Inflammatory macrophage treated with lipopolysaccharide for 1 hour (primary cell): ENCODE measurements at regions not wholly inside any gene's neighbourhood (a gene's known extent, or its start where the extent isn't known, plus 50 kb on each side); places are given as distances from the start of the nearest gene placed in this dataset.

ENCODE experiments used
- DNase-seq, 2 donors: peaks; one replicate each; pipeline ENCODE4 v3.0.0-alpha.2; 2020 to 2022

- DNase-seq, result no peak
Measured at GRCh38 chr13:85031771-85032170, 767.4 kb downstream of the SLITRK6 start.

- no peak for DNase-seq
Measured at GRCh38 chr13:85028035-85028434, 771.2 kb downstream of the SLITRK6 start.

- DNase-seq, result no peak
Measured at GRCh38 chr13:85019121-85019520, 780.1 kb downstream of the SLITRK6 start.

GRCh38 chr13:85013006-85013405 is 786.2 kb downstream of the SLITRK6 start:
- no peak for DNase-seq

- no peak for DNase-seq
Measured at GRCh38 chr13:85009447-85009846, 789.8 kb downstream of the SLITRK6 start.

- DNase-seq, result no peak
Measured at GRCh38 chr13:84999252-84999651, 800.0 kb downstream of the SLITRK6 start.

- no peak for DNase-seq
Measured at GRCh38 chr13:84998681-84999080, 800.5 kb downstream of the SLITRK6 start.

GRCh38 chr13:84997858-84998257 is 801.4 kb downstream of the SLITRK6 start:
- DNase-seq, result no peak

- no peak for DNase-seq
Measured at GRCh38 chr13:84994582-84994981, 804.6 kb downstream of the SLITRK6 start.

- DNase-seq, result no peak
Measured at GRCh38 chr13:84985860-84986259, 813.4 kb downstream of the SLITRK6 start.

- no peak for DNase-seq
Measured at GRCh38 chr13:84983321-84983720, 815.9 kb downstream of the SLITRK6 start.

- DNase-seq, result no peak
Measured at GRCh38 chr13:84980571-84980970, 818.6 kb downstream of the SLITRK6 start.

- no peak for DNase-seq
Measured at GRCh38 chr13:84978851-84979250, 820.4 kb downstream of the SLITRK6 start.

- DNase-seq, result no peak
Measured at GRCh38 chr13:84973661-84974060, 825.6 kb downstream of the SLITRK6 start.

- DNase-seq, result no peak
Measured at GRCh38 chr13:84972907-84973306, 826.3 kb downstream of the SLITRK6 start.

- DNase-seq, result no peak
Measured at GRCh38 chr13:84962849-84963248, 836.4 kb downstream of the SLITRK6 start.

- DNase-seq, result no peak
Measured at GRCh38 chr13:84962141-84962750, 837.0 kb downstream of the SLITRK6 start.

- DNase-seq, result no peak
Measured at GRCh38 chr13:84961023-84961422, 838.2 kb downstream of the SLITRK6 start.

GRCh38 chr13:84959818-84960217 is 839.4 kb downstream of the SLITRK6 start:
- DNase-seq, result no peak

- no peak for DNase-seq
Measured at GRCh38 chr13:84954636-84955035, 844.6 kb downstream of the SLITRK6 start.

GRCh38 chr13:84951128-84951527 is 848.1 kb downstream of the SLITRK6 start:
- DNase-seq, result no peak

- DNase-seq, result peak; percentile 17 to 21
Measured at GRCh38 chr13:84946192-84946591, 853.0 kb downstream of the SLITRK6 start.

- no peak for DNase-seq
Measured at GRCh38 chr13:84940798-84941197, 858.4 kb downstream of the SLITRK6 start.

GRCh38 chr13:84940167-84940566 is 859.1 kb downstream of the SLITRK6 start:
- DNase-seq, result no peak

- no peak for DNase-seq
Measured at GRCh38 chr13:84934911-84935310, 864.3 kb downstream of the SLITRK6 start.
